ENCODE measurements at regions not wholly inside any gene's neighbourhood (a gene's known extent, or its start where the extent isn't known, plus 50 kb on each side); places are given as distances from the start of the nearest gene placed in this dataset.

- TF ChIP-seq RARB (CRISPR knock-in tag; IDR thresholded peaks at IDR 0.05) = no peak
- no peak for TF ChIP-seq TOX (CRISPR knock-in tag; IDR thresholded peaks at IDR 0.05; ENCODE audit: borderline replicate concordance)
Observed at GRCh38 chr5:89106480-89106879, 223.5 kb upstream of the MEF2C start.
